Ramos (cell line): ENCODE measurements at regions not wholly inside any gene's neighbourhood (a gene's known extent, or its start where the extent isn't known, plus 50 kb on each side); places are given as distances from the start of the nearest gene placed in this dataset.

Experiments used
- in situ Hi-C: fragments of 300-500 bp; cut with MboI; formaldehyde crosslinking; loops from one replicate; pipeline ENCODE4 v1.14.3; 2022; ENCODE audit warnings: low sequenced_read_pairs; ENCODE audit not compliant: unreplicated experiment

DNA sequence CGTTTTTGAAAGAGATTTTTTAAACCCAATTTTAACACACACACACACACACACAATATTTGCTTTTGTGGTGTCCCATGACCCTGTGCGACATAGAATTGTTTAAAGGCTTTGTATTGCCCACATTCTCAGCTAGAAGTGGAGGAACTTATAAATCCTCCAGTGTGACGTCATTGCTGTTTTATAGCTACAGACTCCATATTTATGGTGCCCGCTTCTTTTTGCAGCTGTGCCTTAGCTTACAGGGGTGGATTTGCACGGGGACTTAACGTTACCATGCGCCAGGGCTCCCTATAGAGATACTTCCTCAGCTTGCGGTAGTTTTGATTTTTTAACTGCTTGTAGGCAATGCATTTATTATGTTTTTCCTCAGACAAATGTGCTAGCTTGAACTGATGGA is 101.9 kb upstream of the SMIM21 start:
- in situ Hi-C loops, result no loop called here

DNA sequence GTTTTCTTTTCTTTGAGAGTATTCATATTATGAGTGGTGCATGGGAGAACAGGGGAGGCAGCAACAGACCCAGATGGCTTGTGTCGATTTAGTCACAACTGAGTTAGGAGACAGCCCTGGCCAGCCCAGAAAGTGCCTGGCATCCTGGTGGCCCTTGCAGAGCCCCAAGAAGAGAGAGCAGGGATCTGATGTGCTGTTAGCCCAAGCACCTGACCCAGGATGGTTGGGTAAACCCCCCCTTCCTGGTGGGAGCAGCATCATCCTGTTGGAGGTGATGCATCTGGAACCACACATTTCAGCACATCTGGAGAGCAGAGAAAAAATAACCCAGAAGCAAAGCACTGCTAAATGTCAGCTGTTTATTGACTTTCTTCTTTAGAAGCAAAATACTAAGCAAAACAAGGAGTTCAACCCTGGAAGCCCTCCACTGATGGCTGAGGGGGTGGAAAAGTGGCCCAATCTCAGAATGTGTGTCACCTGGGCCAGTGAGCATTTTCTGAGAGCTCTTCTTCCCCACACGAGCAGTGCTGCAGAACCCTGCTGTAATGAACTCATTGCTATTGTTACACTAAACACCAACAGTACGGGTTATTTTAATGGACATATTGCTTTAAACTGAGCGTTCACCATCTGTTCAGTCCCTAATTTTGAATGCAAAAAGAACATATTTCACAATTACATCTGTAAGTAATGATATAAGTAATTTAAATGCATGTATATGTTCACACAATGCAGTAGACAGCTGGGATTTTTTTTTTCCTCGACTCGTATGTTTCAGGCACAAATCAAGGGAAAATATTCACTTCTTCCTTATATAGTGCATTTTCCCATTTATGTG is 100.6 kb upstream of the SMIM21 start:
- in situ Hi-C loops, result no loop called here

DNA sequence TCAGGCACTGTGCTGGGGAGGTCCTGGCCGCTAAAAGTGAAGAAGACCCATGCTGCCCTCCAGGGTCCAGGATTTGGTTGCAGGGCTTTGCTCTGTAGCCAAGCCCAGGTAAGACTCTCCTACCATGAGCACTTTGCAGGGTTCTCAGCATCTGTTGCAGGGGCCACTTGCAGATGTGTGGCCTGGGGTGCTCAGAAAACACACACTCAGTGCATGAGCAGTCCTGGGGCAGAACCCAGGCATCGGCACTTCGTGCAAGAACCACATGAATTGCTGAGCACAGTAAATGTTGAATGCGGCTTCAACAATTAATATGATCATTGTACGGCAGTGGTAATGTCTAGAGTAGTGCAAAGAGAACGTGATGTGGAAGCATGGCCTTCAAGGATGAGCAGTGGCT is 98.5 kb upstream of the SMIM21 start:
- in situ Hi-C loops, result no loop called here

DNA sequence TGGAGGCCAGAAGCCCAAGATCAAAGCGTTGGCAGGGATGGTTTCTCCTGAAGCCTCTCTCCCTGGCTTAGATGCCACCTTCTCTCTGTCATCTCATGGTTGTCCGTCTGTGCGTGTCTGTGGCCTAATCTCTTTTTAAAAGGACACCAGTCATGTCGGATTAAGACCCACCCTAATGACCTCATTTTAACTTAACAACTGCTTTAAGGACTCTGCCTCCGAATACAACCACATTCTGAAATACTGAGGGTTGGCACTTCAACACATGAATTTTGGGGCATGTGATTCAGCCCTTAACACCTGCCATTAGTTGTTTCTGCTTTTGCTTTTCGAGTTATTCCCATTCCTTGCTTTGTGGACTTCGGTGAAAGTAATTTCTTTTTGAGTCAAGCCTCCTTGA is 97.8 kb upstream of the SMIM21 start:
- in situ Hi-C loops, result no loop called here

DNA sequence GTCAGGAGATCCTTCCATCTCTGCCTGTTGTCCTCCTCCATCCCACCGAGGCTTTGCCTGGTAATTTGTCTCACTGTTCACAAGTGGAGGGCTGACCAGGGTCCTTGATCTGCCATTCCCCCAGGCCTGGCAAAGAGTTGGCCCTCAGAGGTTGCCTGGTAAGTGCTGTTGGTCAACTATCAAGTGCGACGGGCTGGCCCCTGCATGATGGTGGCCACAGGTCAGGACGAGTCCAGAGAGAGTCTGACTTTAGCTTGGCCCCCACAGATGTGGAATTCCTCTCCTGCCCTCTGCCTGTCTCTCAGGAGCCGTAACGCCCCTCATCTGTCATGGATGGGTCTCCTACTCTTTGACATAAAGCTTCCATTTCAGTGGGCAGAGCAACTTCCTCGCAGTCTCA is 97.3 kb upstream of the SMIM21 start:
- in situ Hi-C loops, result no loop called here

DNA sequence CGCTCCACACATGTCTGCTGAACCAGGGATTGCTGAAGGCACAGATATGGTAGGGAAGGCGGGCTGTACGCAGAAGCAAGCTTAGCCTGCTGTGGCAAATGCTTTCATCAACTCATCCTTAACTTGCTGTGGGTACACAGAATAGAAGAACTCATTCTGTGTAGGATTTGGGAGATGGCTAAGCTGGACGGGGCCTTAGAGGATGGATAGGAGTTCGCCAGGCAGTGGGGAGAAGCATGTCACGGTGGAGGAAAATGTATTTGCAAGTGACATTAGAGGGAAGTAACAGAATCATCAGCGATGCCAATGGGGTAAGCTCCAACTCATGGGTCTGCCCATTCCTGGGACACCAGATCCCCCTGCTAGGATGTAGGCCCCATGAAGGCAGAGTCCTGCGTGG is 96.7 kb upstream of the SMIM21 start:
- in situ Hi-C loops, result no loop called here

DNA sequence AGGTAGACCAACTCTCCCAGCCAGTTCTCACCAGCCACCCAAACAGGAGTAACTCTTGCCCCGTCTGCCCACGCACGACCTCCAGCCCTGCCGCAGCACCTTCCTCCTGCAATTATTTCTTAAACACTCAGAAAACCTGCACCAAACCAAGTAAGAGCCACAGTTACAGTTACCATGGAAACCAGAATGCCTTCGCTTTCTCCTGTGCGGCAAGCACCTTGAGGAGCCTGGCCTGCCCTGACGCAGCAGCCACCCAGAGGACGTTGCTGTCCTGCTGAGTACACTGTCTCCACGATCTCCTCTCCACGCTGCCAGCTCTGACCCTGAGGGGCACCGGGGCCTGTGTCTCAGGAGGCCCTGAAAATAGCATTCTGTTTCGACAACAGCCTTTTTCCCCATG is 94.3 kb upstream of the SMIM21 start:
- in situ Hi-C loops, result no loop called here

DNA sequence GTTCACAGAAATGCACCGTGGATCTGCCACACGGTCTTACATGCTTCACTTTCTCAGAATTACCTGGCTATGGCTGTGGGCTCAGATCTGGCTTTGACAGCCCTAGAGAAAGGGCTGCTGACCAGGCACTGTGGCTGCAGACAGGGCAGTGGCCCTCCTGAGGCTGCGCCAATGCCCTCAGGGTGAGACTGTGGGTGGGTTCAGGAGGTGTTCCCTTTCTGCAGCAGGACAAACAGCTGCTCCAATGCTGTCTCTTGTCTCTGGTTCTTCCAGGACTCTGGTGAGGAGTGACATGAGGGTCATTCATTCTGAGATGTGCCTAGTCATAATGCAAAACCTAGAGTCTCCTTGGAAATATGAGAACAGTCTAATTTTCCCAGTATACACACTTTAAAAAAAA is 90.5 kb upstream of the SMIM21 start:
- in situ Hi-C loops, result no loop called here

DNA sequence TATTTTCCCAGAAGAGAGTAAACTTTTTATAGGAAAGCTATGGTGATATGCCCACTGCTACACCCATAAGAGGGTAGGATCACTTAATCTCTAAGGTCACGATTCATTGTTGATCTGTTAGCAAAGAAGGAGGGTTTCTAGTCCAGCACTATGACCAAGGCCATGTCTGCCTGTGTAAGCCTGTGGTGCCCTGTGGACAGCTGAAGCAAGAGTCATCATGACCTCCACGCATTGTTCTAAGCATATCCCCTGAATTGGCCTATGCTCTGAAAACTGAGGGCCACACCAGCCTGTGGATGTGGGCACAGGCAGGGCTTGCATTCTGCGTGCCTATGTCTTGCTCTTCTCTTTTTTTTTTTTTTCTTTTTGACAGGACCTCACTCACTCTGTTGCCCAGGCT is 89.8 kb upstream of the SMIM21 start:
- in situ Hi-C loops, result no loop called here

DNA sequence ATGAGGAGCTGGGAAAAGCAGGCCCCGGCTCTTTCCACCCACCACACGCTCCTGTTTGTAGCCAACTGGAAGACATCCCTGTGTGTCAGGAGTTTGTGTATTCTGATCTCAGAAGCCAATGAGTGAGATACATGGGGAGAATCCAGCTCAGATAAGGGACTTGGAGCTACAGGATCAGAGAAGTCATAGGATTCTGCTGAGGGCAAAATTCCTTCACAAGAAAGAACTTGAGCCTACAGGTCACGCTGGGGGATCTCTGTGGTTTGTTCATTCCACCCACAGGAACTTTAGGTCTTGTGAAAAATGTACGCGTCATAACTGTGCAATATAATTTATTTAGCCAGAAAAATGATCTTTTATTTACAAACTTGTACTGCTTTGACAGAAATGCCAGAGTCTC is 80.1 kb upstream of the SMIM21 start:
- in situ Hi-C loops, result no loop called here

DNA sequence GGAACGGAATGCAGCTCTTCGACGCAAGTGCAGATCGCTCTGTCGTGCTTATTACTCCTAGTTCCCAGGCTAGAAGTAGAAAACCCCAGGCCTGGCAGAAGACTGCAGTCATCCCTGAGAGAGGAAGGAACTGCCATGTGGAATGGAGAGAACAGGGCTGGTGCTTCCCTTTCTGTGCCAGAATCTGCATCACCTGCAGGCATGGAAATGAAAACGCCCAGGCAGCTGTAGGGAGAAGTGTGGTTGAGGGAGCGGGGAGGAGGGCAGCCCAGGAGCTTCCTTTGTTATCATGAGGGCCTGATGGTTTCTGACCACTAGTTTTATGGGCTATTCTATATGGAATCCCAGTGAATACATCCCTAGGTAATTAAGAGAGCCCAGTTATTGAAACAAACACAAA is 79.4 kb upstream of the SMIM21 start:
- in situ Hi-C loops, result no loop called here

DNA sequence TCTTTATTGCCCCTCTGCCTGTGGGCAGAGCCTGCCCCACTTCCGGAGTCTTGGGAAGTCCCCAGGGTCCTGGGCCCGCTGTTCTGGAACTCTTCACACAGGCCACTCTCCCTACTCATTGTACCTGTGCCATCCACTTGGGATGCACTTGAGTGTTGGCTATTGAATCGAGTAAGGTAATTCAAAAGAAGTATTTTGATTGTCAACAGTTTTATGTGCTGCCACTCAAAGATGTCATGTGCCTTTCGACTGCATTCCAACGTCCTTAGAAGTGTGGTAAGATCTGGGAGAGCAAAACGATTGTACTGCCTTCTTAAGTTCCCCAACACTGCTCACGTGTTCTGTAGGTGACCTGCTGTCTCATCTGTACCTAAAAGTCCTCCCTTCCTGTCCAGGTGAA is 77.0 kb upstream of the SMIM21 start:
- in situ Hi-C loops, result no loop called here

DNA sequence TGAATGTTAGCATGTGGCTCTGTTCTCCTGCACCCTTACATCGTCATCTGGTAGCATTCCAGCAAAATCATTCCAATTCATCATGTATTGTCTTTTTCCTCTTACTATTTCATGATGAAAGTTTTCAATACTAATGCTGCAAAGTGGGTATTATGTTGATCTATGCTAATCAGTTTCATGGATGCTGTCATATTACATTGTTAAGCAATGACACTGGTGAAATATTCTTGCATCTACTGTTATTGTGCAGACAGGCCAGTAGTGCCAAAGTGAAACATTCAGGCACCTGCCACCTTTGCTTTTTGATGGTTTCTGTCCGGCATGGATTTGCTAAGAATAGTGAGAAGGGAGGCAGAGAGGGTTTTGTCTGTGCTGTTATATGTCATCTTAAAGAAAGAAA is 76.1 kb upstream of the SMIM21 start:
- in situ Hi-C loops, result no loop called here

DNA sequence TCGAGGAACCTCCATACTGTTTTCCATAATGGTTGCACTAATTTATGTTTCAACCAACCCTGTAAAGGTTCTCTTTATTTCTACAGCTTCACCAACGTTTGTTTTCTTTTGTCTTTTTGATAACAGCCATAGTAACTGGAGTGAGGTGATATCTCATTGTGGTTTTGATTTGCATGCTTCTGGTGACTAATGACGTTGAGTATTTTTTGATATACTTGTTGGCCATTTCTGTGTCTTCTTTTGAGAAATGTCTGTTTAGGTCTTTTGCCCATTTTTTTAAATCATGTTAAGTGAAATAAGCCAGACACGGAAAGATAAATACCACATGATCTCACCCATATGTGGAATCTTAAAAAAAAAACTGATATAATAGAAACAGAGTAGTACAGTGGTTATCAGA is 74.8 kb upstream of the SMIM21 start:
- in situ Hi-C loops, result no loop called here

DNA sequence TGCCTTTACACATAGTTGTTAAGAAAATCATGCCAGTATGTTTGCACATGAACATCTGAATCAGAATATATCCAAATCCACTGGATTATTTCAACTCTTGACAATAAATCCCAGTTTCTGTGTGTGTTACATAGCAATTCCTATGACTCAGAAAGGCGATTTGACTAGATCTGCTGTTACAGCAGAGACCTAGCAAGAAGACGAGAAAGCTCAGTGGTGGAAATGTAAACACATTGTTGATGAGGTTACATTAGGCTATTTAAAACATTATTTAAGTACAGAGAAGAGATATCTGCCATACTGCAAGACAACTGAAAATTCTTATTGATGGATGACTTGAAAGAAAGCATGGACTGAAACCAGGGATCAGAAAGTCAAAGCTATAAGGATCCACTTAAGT is 73.0 kb upstream of the SMIM21 start:
- in situ Hi-C loops, result no loop called here

DNA sequence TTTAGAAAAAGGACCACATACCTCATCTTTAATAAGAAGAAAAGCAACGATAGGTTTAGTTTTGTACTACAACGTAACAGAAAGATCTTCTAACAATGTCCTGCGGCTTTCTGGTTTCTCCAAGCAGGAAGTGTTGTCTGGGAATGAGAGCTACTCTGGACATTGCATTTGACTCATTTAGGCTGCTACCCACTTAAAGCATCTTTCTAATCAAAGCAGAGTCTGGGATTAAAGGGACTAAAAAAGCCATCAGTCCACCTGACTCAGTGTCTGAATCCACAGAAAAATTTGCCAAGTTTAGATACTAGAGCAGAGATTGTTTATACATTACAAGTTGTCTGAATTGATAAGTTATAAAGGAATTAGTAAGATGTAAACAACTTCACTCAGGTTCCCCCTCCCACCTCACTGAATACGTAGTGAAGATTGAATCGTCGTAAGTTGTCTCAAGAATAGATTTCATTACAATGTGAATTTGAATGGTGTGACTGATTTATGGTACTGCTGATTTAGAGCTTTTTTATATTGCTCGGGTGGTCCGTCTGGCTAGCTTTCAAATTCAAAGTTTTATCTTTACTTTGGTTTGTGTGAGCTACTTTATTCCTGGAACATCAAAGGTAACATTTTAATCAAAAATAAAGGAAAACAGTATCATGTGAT is 70.2 kb upstream of the SMIM21 start:
- in situ Hi-C loops, result no loop called here

DNA sequence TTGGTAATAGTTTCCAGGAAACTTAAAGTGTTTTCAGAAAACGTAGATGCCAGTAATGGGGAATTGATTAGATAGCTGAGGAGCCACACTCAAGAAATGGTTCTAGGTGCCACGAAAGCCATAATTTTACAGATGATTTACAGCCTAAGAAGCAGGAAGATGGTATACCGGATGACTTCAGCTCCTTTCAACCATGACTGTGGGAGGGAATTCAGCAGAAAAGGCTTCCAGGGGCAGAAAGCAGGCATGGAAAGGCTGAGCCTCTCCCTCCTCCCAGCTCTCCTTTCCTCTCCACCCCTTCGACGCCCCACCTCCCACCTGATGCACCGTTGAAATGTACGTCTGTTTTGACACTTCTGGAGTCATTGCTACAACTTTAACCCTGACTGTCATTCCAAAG is 68.6 kb upstream of the SMIM21 start:
- in situ Hi-C loops, result no loop called here

DNA sequence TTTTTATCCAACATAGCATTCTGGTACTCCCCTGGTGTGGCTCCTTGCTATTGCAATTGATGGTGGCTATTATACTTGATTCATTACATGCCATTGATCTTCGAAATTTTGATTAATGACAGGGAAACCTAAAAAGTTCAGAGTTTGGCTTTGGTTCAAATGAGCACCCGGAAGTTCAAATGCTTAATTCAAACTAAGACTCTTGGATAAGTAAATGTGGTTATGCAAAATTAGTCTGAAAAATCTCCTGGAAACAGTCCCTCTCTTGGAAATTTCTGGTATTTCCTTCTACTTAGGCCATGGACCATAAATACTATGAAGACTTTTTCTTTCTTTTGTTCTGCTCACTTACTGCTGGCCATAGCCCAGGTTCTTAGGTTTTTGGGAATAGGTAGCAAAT is 65.3 kb upstream of the SMIM21 start:
- in situ Hi-C loops, result no loop called here

DNA sequence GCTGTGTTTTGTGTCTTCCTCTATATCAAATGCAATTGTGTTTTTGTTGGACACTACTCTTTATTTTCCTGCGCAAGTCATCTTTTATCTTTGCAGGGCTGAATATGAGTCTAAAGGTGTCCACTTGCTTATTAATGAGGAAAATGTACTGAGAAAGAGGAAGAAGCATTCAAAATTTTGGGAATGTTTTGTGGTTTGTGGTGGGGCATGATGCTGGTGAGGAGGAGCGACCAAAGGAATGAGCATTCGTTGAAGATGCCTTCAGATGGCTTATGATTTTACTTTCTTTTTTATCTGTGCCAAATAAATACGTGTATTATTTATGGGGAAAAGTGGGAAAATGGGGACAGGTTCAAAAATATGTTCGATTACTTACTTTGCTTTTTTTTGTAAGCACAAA is 63.9 kb upstream of the SMIM21 start:
- in situ Hi-C loops, result no loop called here

DNA sequence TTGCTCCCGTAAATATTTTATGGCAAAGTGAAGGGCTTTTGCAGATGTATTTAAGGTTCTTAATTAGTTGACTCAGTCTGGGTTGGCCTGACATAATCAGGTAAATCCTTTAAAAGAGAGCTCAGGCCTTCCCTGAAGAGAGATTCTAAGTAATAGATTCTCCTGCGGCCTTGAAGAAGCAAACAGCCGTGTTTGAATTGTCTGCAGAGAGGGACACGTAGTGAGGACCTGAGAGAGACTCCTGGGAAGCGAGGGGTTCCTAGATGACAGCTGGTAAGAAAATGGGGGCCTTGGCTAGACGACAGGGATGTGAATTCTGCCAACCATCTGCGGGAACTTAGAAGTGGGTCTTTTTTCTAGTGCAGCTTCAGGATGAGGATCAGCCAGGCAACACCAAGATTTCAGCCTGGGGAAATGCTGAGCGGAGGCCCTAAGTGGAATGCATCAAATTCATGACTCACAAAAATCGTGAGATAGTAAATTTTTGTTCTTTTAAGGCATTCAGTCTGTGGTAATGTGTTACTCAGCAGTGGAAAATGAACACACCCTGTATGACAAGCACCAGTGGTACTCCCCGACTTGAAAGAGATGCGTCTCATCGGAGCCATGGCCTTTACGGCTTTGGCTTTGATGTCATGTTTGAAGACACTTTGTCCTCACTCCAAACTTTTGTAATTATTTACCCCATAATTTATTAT is 62.1 kb upstream of the SMIM21 start:
- in situ Hi-C loops, result no loop called here

DNA sequence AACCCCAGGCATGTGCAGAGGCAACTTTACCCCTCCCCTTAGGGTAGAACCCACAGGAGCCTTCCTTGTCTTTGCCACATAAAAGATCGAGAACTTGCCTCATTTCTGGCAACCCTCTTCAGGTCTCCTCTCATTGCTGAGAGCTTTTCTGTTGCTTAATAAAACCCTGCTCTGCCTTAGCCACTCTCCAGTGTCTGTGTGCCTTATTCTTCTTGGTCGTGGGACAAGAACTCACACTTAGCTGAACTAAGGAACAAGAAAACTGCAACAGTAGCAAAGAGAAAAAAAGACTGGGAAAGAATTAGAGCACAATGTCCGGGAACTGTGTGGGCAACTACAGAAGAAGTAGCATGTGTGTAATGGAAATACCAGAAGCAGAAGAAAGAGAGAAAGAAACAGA is 56.2 kb upstream of the SMIM21 start:
- in situ Hi-C loops, result no loop called here

DNA sequence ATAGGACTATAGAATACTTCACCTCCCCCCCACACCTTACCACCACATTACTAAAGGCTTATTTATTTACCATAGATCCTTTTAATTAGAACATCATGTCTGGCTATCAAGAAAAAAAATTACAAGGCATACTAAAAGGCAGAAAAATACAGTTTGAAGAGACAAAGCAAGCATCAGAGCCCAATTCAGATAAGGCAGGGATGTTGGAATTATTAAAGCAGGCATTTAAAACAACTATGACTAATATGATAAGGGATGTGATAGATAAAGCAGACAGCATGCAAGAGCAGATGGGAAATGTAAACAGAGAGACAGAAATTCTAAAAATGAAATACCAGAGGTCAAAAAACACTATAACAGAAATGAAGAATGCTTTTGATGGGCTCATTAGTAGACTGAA is 55.4 kb upstream of the SMIM21 start:
- in situ Hi-C loops, result no loop called here
